ENCODE measurements at regions not wholly inside any gene's neighbourhood (a gene's known extent, or its start where the extent isn't known, plus 50 kb on each side); places are given as distances from the start of the nearest gene placed in this dataset.

- TF ChIP-seq TARDBP (IDR thresholded peaks at IDR 0.05) (no peak), ARNT (IDR thresholded peaks at IDR 0.05) (no peak), SP1 (IDR thresholded peaks at IDR 0.05) (no peak), BHLHE40 (IDR thresholded peaks at IDR 0.05; ENCODE audit: borderline replicate concordance) (no peak), L3MBTL2 (conservative IDR thresholded peaks at IDR 0.05) (no peak), HDGF (IDR thresholded peaks at IDR 0.05; ENCODE audit: borderline replicate concordance) (no peak), ELF4 (IDR thresholded peaks at IDR 0.05) (no peak)
Observed at GRCh38 chr1:221018414-221018813, 139.2 kb downstream of the HLX start.

Measured in HEK293T (cell line).